IMR-90 (cell line): ENCODE measurements at regions not wholly inside any gene's neighbourhood (a gene's known extent, or its start where the extent isn't known, plus 50 kb on each side); places are given as distances from the start of the nearest gene placed in this dataset.

Experiments
- ATAC-seq: fragments of 200-7000 bp; cut with Tn5 transposase; 2 replicates; pipeline ENCODE4 v1.9.1; 2020; ENCODE audit warnings: low read depth, mild to moderate bottlenecking, moderate library complexity
- BruUV-seq: library from RNA; stranded (reverse); fragments of 400-500 nt; replicated peaks from 2 replicates; lab custom pipeline; 2021; lab: Mats Ljungman, UMichigan
- CTCF ChIA-PET: fragments of 300-600 bp; formaldehyde crosslinking; extraction: SDS; loops from one replicate; lab custom pipeline; 2021; ENCODE audit warnings: antibody characterized with exemption; lab: Yijun Ruan, JAX
- POLR2A ChIA-PET: fragments of 300-600 bp; sonication (Branson Sonifier 250); formaldehyde crosslinking; loops from one replicate; lab custom pipeline; 2022; ENCODE audit warnings: antibody characterized with exemption; ENCODE audit not compliant: unreplicated experiment; lab: Charles Lee
- DNase-seq: peaks from one replicate; pipeline ENCODE4 v3.0.0; 2013
- H2AFZ ChIP-seq: replicated peaks from 2 replicates; pipeline ENCODE3; 2013; ENCODE audit warnings: low read length, mild to moderate bottlenecking; ENCODE audit not compliant: poor library complexity
- H2AK5ac ChIP-seq: 2 replicates; pipeline ENCODE4 v1.6.1; 2013; ENCODE audit warnings: low read depth, low read length, inconsistent platforms
- H2AK9ac ChIP-seq: replicated peaks from 2 replicates; pipeline ENCODE3; 2013; ENCODE audit warnings: mild to moderate bottlenecking, low read depth, low read length, moderate library complexity; ENCODE audit not compliant: poor library complexity
- H2BK120ac ChIP-seq: 2 replicates; pipeline ENCODE4 v1.6.1; 2013; ENCODE audit warnings: low read depth, low read length, inconsistent platforms
- H2BK15ac ChIP-seq: 3 replicates; pipeline ENCODE4 v1.6.1; 2013; ENCODE audit warnings: low read depth, low read length, inconsistent platforms
- H2BK20ac ChIP-seq: 2 replicates; pipeline ENCODE4 v1.6.1; 2013; ENCODE audit warnings: low read depth, mild to moderate bottlenecking, inconsistent platforms, low read length, moderate library complexity
- H2BK5ac ChIP-seq: 2 replicates; pipeline ENCODE4 v1.6.1; 2013; ENCODE audit warnings: mild to moderate bottlenecking, low read depth, low read length, inconsistent platforms; ENCODE audit not compliant: poor library complexity, severe bottlenecking
- H3K14ac ChIP-seq: replicated peaks from 2 replicates; pipeline ENCODE4 v1.6.1; 2013; ENCODE audit warnings: low read depth, low read length, inconsistent platforms
- H3K18ac ChIP-seq: 2 replicates; pipeline ENCODE4 v1.6.1; 2013; ENCODE audit warnings: low read depth, low read length, control low read depth
- H3K23ac ChIP-seq: 2 replicates; pipeline ENCODE4 v1.6.1; 2013; ENCODE audit warnings: low read depth, low read length, inconsistent platforms
- H3K27ac ChIP-seq: 2 replicates; pipeline ENCODE4 v1.5.1; 2013; ENCODE audit warnings: mild to moderate bottlenecking, control low read depth, low read length; ENCODE audit not compliant: insufficient read depth
- H3K27me3 ChIP-seq: 2 replicates; pipeline ENCODE4 v1.6.1; 2013; ENCODE audit warnings: low read length; ENCODE audit not compliant: control insufficient read depth, insufficient read depth
- H3K36me3 ChIP-seq: 2 replicates; pipeline ENCODE4 v1.6.1; 2013; ENCODE audit warnings: low read length, mixed read lengths; ENCODE audit not compliant: control insufficient read depth, insufficient read depth
- H3K4ac ChIP-seq: 2 replicates; pipeline ENCODE4 v1.6.1; 2013; ENCODE audit warnings: low read depth, low read length, inconsistent platforms
- H3K4me1 ChIP-seq: 2 replicates; pipeline ENCODE4 v1.6.1; 2013; ENCODE audit warnings: low read length, mixed read lengths; ENCODE audit not compliant: control insufficient read depth, insufficient read depth
- H3K4me2 ChIP-seq: 2 replicates; pipeline ENCODE4 v1.6.1; 2013; ENCODE audit warnings: low read depth, mild to moderate bottlenecking, control low read depth, low read length, moderate library complexity
- H3K4me3 ChIP-seq: 2 replicates; pipeline ENCODE4 v1.5.1; 2013; ENCODE audit warnings: low read depth, mild to moderate bottlenecking, control low read depth, low read length, moderate library complexity; ENCODE audit not compliant: insufficient read depth
- H3K56ac ChIP-seq: 2 replicates; pipeline ENCODE4 v1.6.1; 2013; ENCODE audit warnings: low read length, inconsistent platforms; ENCODE audit not compliant: insufficient read depth; ENCODE audit errors: extremely low read depth
- H3K79me1 ChIP-seq, 2 experiments: 2 replicates each; pipeline ENCODE4 v1.6.1; 2013; ENCODE audit warnings: low read length in 2 of 2, inconsistent platforms in 1 of 2, low read depth in 1 of 2
- H3K9ac ChIP-seq: 2 replicates; pipeline ENCODE4 v1.6.1; 2013; ENCODE audit warnings: low read depth, low read length, control low read depth
- H3K9me1 ChIP-seq: 2 replicates; pipeline ENCODE4 v1.6.1; 2013; ENCODE audit warnings: low read length, inconsistent platforms; ENCODE audit not compliant: insufficient read depth
- H3K9me3 ChIP-seq: 2 replicates; pipeline ENCODE4 v1.6.1; 2013; ENCODE audit warnings: low read length; ENCODE audit not compliant: control insufficient read depth, insufficient read depth
- H4K20me1 ChIP-seq: 2 replicates; pipeline ENCODE4 v1.6.1; 2013; ENCODE audit warnings: low read length, inconsistent platforms; ENCODE audit not compliant: insufficient read depth
- H4K5ac ChIP-seq: 2 replicates; pipeline ENCODE4 v1.6.1; 2013; ENCODE audit warnings: mild to moderate bottlenecking, low read depth, low read length, control low read depth
- H4K8ac ChIP-seq, 2 experiments: 2 replicates each; pipeline ENCODE4 v1.6.1; 2013; ENCODE audit warnings: low read depth in 2 of 2, low read length in 2 of 2, control low read depth in 1 of 2, inconsistent platforms in 1 of 2
- H4K91ac ChIP-seq: 2 replicates; pipeline ENCODE4 v1.6.1; 2013; ENCODE audit warnings: low read depth, low read length, inconsistent platforms; ENCODE audit not compliant: insufficient read depth
- CEBPB ChIP-seq: IDR thresholded peaks from 2 replicates; pipeline ENCODE4 v1.6.1; 2012; ENCODE audit warnings: low read depth, low read length, improper control_type of control experiment
- CHD1 ChIP-seq: IDR thresholded peaks from 2 replicates; pipeline ENCODE4 v1.6.1; 2012; ENCODE audit warnings: low read depth, low read length, improper control_type of control experiment
- NFE2L2 ChIP-seq: fragments of 150-350 bp; IDR thresholded peaks from 2 replicates; pipeline ENCODE4 v1.6.1; 2016; ENCODE audit warnings: low read depth, mild to moderate bottlenecking, low read length
- RCOR1 ChIP-seq: IDR thresholded peaks from 2 replicates; pipeline ENCODE4 v1.6.1; 2012; ENCODE audit warnings: mild to moderate bottlenecking, low read length, improper control_type of control experiment; ENCODE audit not compliant: insufficient replicate concordance
- RFX5 ChIP-seq: IDR thresholded peaks from 2 replicates; pipeline ENCODE4 v1.8.0; 2012; ENCODE audit warnings: low read depth, mild to moderate bottlenecking, low read length, moderate library complexity
- WGBS, 2 experiments: methylation state at CpG; one replicate each; pipeline versions ENCODE4 v1.1.5 to v1.1.7; 2013; ENCODE audit warnings: missing lambda C conversion rate in 2 of 2; ENCODE audit not compliant: insufficient read length in 1 of 2; ENCODE audit errors: extremely low coverage in 2 of 2; 5-methylcytosine and 5-hydroxymethylcytosine counted together
- dilution Hi-C: fragments of 300-500 bp; cut with HindIII; formaldehyde crosslinking; loops from one replicate; pipeline ENCODE4 v1.14.3; 2018; ENCODE audit warnings: low sequenced_read_pairs; ENCODE audit not compliant: unreplicated experiment
- in situ Hi-C: fragments of 300-500 bp; cut with MboI; formaldehyde crosslinking; loops from 3 replicates; pipeline ENCODE4 v1.14.3; 2019; ENCODE audit warnings: low sequenced_read_pairs, inconsistent platforms, mixed read lengths
- intact Hi-C: fragments of 100-400 bp; cut with micrococcal nuclease; formaldehyde crosslinking; loops from 2 replicates; pipeline ENCODE4 v1.10.0; 2022

- Histone ChIP-seq H3K23ac (no peak overlapping the region), H3K9me3 (no peaks in the 10 kb centered on the region), H3K4me1 (no peaks in the 10 kb centered on the region), H3K18ac (no peak overlapping the region), H2AK5ac (no peak overlapping the region), H3K27me3 (no peaks in the 10 kb centered on the region; the same call in 1 of the 2 replicates), H3K14ac (no peak overlapping the region), H2BK20ac (no peak overlapping the region), H4K20me1 (no peaks in the 10 kb centered on the region), H2AK9ac (no peak overlapping the region), H3K9ac (no peak overlapping the region), H3K4me2 (no peak overlapping the region), H4K91ac (no peak overlapping the region), H2BK120ac (no peak overlapping the region), H3K27ac (no peak overlapping the region), H2BK5ac (peak overlapping the region; percentile 52), H3K56ac (no peak overlapping the region), H3K36me3 (no peaks in the 10 kb centered on the region), H2BK15ac (no peak overlapping the region), H3K9me1 (no peaks in the 10 kb centered on the region), H3K4me3 (no peak overlapping the region), H4K5ac (no peak overlapping the region), H3K79me1 (no peaks in the 10 kb centered on the region), H3K4ac (no peak overlapping the region), H4K8ac (no peak overlapping the region), H2AFZ (no peak overlapping the region)
- DNase-seq (no peak), ATAC-seq (no peak)
- in situ Hi-C loops: no loop called here
- BruUV-seq: no TSS peak
- intact Hi-C loops: no loop called here
- CTCF ChIA-PET: no interaction called here
- no peak for TF ChIP-seq NFE2L2
- TF ChIP-seq CEBPB: no peak
- TF ChIP-seq RFX5: no peak
- TF ChIP-seq RCOR1: no peak
- no peak for TF ChIP-seq CHD1
- WGBS, 2 experiments: no CpG with 5 or more reads among the region's 8 CpGs
- dilution Hi-C loops: no loop called here
- POLR2A ChIA-PET: no interaction called here
Observed at GRCh38 chr19:29010276-29010675, 202.7 kb downstream of the UQCRFS1 start.
